NCI-H187 treated with DMSO at 0.1 percent for 48 hours (cell line): ENCODE measurements at regions not wholly inside any gene's neighbourhood (a gene's known extent, or its start where the extent isn't known, plus 50 kb on each side); places are given as distances from the start of the nearest gene placed in this dataset.

Experiments
- DNase-seq: peaks from one replicate; lab custom pipeline; 2025; lab: John Stamatoyannopoulos, UW

DNA sequence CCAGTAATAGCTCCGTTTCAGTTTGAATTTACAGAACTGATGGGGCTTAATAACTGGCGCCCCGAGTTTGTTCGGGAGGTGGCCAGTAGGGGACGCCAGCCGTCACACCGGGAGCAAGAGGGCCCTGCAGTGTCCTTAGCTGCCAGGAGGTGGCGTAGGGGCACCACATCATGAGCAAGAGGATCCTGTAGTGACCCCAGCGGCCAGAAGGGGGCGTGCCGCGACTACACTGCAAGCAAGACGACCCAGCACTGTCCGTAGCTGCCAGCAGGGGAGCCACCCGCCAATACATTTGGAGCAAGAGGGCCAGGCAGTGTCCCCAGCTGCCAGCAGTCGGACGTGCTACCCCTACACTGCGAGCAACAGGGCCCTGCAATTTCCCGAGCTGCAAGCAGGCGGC lies 663.7 kb upstream of the B3GAT1 start:
- DNase-seq = no peak

DNA sequence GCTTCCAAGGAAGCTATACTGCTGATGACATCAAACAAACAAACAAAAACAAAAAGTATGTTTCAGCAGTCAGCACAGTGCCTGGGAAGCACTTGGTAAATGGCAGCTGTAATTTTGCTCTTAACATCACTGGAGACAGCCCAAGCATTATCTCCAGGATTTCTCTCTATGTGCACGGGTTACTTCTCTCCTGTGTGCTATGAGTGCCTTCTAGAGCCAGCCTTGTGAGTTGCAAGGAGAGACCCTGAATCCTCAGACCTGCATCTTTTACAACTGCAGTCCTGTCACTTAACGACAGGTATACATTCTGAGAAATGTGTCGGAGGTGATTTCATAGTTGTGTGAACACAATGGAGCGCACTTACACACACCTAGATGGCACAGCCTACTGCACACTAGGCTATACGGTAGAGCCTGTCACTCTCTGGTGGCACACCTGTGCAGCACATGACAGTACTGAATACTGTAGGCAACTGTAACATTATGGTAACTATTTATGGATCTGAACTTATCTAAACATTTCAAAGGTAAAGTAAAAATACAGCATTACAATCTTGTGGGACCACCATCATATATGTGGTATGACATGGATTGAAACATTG lies 662.5 kb upstream of the B3GAT1 start:
- DNase-seq = peak; percentile 27

DNA sequence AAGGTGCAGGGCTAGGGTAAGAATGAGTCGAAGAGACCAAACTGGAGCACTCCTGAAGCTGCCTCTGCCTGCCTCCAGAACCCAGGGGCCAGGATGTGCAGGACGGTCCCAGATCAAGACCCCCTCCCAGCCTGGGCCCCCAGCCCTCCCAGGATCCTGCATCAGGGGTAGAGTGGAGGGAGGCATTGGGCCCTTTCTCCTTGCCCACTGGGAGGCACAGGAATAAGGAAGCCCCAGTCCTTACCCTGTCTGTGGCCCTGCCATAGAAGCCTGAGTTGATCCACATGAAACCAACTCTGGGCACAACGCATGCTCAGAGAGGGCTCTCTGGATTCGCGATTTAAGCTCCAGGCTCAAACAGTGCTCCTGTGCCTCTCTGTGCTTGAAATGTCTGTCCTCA lies 661.8 kb upstream of the B3GAT1 start:
- no peak for DNase-seq

DNA sequence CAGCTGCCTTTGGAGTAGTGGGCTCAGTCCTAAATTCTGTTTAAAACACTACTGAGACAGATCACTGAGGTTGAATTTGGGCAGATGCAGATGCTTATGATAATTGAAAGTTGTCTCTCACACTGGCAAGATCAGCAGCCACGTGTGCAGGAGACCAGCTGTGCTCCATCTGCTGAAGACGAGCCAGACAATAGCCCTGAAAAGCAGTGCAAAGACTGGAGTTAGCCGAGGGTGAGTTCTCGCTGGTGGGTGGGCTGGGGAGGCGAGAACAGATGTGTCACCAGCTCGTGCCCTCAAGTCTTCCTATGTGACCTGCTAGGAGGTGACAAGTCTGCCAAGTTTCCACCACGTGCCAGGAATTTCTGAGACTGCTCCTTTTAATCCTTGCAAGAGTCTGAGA lies 661.3 kb upstream of the B3GAT1 start:
- no peak for DNase-seq

DNA sequence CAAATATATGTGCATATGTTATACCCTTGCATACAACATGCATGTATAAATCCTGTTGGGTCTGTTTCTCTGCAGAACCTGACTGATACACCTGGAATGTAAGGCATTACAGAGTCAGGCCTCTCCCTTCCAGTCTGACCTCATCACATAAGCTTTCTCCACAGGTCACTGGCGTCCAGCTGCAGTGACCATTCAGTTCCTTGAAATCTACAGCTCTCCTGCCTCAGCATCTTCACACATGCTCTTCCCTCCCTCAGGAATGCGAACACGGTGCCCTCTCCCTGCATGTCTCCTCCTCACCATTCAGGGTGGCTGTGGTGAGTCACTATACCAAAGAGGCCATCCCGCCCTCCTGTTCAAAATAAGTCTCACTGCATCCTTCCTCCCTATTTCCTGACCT lies 657.8 kb upstream of the B3GAT1 start:
- no peak for DNase-seq

DNA sequence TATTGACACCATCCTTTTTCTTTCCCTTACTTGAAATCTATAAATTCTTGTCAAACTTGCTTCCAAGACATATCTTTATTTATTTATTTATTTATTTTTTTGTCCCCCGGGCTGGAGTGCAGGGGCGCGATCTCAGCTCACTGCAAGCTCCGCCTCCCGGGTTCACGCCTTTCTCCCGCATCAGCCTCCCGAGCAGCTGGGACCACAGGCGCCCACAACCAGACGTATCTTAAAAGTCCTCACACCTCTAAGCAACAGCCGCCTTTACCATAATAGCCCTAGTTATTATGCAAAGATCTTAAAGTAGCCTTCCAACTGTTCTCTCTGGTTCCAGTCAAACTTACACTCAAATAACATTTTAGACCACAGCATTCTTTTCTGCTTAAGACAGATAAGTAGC lies 657.0 kb upstream of the B3GAT1 start:
- no peak for DNase-seq

DNA sequence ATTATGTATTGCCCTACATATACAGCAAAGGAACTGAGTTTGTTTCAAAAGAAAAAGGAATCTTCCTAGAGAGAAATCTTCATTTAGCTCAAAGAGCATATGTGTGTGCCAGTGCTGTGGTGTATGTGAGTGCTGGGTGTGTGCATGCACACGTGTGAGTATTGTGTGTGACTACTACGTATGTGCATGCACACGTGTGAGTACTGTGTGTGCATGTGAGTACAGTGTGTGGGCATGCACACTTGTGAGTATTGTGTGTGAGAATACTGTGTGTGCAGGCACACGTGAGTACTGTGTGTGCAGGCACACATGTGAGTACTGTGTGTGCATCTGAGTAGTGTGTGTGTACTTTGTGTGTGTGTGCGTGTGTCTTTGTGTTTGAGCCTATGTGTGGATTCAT lies 651.0 kb upstream of the B3GAT1 start:
- no peak for DNase-seq

DNA sequence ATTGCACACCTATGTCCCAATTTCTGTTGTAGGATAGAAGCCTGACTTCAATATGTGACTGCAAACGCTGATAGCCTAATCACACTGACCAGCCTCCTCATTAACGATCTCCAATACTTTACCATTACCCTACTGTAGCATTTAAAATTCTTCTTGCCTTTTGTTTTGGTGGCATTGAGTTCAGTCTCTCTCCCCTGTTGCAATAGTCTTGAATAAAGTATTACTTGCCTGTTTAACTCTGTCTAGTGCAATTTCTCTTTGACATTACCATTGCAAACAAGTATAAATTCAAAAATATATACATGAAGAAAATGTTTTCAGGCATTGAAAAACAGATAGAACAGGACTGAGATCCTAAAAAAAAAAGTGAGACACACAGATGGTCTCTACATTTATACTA lies 649.1 kb upstream of the B3GAT1 start:
- no peak for DNase-seq

DNA sequence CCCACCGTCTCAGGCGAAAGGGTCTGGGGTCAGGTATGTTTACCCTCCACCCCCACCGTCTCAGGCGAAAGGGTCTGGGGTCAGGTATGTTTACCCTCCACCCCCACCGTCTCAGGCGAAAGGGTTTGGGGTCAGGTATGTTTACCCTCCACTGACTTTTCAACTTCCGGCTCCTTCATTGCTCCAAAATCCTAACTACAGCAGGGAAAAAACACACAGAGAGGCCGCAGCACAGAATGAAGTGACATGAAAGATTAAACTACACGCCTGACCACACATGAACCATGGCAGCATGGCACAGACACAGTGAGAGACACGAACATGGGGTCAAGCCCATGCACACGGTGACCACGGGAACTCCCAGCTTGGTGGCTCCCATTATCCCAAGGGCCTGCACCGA lies 634.9 kb upstream of the B3GAT1 start:
- DNase-seq = no peak

DNA sequence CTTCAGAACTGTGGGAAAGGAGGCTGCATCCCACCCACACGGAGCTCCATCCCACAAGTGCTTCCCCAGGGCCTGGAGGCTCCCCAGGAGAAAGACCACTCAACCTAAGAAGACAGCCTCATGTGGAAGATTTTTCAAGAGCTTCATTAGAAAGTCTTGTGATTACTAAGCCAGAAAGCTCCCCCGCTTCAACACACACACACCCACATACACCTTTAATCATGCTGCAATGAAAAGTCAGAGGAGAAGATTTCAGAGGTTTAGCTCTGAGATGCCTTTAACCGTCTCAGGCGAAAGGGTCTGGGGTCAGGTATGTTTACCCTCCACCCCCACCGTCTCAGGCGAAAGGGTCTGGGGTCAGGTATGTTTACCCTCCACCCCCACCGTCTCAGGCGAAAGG lies 634.5 kb upstream of the B3GAT1 start:
- DNase-seq = no peak

DNA sequence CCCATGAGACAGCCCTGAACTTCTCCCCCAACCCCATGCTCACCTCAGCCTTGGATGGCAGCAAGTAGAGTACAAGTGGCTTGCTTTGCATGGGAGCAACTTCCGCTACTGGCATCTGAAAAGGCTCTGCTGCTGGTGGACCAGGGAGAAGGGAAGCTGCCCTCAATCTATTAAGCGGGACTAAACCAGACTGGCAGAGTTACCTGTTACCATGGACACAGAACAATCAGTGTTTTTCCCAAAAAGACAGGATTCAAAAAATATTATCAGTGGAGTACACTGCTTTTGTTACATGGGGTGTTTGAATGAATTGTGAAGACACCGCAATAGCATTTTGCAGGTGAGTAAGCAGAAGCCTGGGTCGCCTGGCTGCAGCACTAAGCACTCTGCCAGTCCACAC lies 631.4 kb upstream of the B3GAT1 start:
- no peak for DNase-seq

DNA sequence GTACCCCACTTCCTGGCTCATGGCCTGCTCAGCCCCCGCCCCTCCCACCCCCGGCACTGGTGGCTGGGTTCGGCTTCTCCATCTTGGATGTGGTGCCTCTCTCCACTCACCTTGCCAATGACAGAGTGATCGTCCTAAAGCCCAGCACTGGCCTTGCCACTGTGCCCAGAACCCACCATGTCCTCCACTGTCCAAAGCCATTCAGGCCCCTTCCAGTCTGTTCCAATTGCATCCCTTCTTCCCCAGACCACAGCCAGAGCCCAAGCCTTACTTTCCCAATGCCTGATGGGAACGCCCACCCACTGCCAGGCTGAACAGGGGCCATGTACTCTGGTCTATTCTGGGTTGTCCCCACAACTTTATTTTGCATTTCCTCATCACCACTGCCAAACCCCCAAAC lies 625.8 kb upstream of the B3GAT1 start:
- no peak for DNase-seq

DNA sequence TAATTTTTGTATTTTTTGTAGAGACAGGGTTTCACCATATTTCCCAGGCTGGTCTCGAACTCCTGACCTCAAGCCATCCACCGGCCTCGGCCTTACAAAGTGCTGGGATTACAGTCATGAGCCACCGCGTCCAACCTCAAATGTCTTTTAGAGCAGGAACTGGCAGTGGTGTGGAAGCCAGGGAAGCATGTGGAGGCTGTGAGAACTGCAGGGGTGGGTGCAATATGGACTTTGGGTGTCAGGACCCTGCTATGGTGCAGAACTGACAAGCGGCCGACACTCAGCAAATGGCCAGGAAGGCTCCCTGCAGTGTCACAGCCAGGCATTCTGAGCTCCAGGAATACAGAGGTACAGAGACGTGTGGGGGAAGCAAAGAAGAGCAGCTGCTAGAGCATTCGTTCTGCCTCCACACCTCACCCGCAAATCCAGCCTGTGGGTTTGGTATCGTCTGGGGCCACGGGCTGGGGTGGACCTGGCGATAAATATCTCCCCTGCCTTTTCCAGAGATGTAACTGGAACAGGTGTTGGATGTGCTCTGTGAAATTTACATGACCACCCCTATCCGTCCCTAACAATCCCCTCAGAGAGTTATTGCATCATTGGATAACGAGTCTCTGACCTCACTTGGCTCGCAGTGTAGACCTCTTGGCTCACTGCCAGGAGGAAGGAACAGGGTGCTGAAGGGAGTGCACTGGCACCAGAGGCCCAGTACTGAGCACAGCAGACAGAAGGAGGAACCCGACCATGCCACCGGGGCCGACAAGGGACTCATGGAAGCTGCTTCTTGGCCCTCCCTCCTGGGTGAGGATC lies 624.7 kb upstream of the B3GAT1 start:
- DNase-seq = no peak

DNA sequence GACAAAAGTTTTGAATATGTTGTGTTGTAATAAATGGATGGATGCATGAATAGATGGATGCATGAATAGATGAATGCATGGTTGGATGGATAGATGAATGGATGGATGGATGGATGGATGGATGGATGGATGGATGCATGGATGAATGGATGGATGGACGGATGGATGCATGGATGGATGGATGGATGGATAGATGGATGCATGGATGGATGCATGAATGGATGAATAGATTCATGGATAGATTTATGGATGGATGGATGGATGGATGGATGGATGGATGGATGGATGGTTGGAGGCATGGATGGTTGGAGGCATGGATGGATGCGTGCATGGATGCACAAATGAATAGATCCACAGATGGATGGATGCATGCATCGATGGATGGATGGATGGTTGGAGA lies 623.2 kb upstream of the B3GAT1 start:
- DNase-seq = no peak

DNA sequence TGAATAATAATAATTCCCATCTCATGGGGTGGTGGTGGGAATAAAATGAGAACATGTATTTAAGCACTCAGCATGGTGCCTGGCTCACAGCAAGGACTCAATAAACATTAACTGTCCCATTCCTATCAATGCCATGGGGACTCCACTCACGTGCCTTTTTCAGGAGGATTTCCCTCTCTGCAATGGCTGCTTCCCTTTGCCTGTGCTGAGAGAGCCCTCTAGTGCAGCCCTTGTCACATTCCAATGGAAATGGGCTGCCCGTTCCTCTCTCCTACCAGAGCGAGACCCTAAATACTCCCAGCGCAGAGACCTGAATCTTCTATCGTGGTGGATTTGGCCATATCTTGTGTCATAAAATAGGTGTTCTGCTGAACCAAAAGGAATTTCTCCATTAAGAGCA lies 621.5 kb upstream of the B3GAT1 start:
- DNase-seq = peak; percentile 10

DNA sequence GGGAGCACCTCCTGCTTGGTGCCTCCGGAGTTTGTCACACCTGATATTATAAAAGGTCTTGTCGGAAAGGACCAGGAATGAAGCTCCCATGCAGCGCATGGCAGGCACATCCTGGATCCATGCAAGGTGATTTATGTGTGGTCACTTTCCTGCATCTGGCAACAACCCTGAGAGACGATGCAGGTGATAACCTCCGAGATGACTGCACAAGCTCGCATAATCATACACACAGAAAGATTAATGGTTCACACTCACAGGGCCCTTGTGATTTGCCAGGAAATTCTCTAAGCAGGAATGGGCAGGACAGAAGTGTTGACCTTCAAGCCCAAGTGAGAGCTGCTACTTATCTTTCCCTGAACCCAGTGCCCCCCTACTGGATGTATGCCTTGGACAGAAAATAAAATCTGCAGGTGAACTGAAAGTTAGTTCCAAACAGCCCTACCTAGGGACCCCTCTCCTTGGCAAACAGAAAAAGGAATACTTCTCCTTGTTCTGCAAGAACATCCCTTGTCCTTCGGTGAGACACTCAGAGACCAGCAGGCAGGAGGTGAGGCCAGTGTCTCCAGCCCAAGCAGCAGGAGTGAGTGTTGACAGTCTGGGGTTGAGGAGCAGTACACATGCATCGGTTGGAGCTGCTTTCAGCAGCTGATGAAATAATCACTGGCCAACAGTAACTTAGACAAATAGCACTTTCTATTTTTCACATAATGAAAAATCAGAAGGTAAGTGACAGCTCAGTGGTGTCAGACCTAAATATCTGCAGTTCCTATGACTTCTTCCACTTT lies 619.4 kb upstream of the B3GAT1 start:
- no peak for DNase-seq

DNA sequence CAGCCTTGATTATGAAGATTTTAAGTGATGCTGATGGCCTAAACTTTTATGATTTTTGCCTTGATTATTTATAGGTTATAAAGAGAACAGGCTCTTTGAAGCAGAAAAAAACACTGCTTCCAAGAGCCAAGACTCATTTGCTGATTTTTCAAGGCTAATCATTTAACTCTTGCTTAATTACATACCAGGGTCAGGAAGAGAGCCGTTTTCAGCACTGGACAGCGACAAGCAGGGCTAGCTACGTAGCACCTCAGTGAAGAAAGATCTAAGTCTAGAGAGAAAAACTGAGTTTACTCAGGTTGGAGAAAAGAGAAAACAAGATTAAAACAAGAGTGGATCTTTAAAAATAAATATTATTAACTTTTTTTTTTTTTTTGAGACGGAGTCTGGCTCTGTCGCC lies 615.4 kb upstream of the B3GAT1 start:
- DNase-seq = no peak

DNA sequence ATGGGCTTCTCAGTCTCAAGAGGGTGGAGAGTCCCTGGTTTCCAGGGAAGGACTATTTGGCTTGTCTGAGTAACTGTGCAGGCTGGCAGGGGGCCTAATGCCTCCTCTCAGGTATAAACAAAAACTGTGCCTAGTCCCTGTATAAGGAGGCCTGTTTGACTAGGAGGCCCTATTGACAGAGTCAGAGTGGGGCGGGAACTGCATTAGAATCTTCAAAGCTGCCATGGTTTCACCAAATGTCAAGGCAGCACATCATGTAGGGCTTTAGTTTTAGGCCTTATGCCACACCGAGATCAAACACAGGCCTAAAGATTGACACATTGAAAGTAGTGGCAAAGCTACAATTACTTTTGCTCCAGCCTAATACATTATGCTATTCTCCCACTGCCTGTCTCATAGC lies 611.5 kb upstream of the B3GAT1 start:
- no peak for DNase-seq

DNA sequence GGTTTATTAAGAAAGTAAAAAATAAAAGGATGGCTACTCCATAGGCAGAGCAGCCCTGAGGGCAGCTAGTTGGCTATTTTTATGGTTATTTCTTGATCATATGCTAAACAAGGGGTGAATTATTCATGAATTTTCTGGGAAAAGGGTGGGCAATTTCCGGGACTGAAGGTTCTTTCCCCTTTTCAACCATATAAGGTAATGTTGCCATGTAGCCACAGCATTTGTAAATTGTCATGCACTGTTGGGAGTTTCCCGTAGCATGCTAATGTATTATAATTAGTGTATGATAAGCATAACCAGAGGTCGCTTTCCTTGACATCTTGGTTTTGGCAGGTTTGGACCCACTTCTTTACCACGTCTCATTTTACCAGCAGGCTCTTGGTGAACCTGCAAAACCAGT lies 610.4 kb upstream of the B3GAT1 start:
- no peak for DNase-seq

DNA sequence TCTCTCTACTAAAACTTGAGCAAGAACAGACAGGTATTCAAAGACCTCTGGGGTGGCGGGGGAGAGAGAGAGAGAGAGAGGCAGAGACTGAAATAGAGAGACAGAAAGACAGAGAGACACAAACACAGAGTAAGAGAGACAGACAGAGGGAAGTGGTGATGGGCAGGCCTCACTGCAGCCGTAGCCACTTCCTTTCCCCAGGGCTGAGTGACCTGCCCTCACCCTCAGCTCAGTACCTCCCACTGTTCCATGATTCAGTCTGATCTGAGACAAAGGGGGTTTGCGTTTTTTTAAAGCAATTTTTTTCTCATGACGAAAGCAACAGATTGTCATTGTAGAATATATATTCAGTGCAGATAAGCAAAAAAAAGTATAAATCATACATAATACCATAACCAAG lies 607.9 kb upstream of the B3GAT1 start:
- no peak for DNase-seq

DNA sequence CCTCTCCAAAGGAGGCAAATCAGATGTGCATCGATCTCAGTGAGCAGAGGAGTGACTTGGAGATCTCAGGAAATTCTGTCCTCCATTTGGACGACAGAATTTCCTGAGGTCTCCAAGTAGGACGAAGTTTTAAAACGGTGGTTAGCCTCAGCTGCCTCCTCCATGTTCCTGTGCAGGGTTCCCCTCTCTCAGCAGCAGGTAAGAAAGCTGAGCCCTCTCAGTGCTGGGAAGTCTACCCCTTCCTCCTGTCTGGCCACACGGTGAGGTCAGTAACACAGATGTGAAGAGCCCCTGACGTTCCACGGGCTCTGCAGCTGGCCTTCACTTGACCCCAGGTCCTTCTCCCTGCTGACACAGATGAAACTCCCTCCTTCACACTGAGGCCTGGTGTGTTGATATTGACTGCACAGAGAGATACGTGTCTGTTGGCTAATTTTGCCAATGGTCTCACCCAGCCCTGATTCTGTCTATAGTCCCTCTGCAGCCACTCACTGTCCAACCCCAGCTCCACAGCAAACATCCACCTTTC lies 607.4 kb upstream of the B3GAT1 start:
- no peak for DNase-seq

DNA sequence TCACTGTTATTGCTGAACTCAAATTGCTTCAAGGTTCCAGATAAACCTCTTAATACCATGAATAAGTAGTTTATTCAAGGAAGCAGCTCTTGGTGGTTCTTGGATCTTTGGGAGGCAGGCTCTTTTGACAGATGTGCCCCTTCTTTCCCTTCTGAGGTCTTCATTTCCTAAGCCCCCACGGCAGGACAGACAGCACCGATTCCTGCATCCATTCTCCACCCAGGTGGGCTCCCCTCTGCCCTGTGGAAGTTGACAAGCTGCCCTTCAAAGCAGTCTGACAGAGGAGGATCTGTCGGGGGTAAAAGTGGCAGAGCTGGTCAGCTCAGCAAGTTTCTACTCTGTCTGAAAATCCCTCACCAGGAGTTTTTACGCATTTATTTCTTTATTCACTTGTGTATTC lies 605.3 kb upstream of the B3GAT1 start:
- no peak for DNase-seq

DNA sequence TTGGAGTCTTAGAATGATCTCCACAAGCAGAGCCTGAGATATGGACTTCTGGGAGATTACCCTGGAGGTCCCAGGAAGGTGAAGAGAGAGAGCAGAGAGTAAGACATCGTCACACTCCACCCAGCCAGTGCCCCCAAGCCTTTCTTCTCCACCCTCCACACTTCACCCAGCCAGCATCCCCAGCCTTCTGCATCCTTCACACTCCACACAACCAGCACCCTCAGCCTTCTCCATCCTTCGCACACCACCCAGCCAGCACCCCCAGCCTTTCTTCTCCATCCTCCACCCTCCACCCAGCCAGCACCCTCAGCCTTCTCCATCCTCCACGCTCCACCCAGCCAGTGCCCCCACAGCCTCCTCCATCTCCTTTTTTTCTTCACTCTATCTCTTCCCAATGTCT lies 603.9 kb upstream of the B3GAT1 start:
- DNase-seq = no peak
